NCI-H1436 (cell line): ENCODE measurements at regions not wholly inside any gene's neighbourhood (a gene's known extent, or its start where the extent isn't known, plus 50 kb on each side); places are given as distances from the start of the nearest gene placed in this dataset.
"Not testable (repeated sequence)": the region's sequence is repeated elsewhere in the genome, so short reads cannot be mapped to it uniquely, and the experiment has no call there.

Experiments
- DNase-seq: peaks from one replicate; lab custom pipeline; 2025; lab: John Stamatoyannopoulos, UW

DNA sequence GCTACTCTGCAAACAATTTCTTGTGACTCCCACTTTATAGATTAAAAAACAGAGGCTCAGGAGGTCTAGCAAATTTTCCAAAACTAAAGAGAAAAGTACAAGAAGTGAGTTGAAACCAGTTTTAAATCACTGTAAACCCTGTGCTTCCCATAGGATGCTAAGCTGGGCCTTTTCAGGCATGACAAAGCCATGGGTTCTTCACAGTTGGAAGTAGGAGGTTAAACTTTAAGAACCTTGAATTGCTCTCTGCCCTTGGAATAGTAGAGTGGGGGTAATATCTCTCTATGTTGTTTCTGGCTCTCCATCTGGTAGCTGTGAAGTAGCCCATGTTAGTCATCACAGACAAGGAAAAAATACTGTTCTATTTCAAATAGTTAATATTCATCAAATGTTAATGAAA is 193.6 kb upstream of the SATB1 start:
- DNase-seq, result no peak

DNA sequence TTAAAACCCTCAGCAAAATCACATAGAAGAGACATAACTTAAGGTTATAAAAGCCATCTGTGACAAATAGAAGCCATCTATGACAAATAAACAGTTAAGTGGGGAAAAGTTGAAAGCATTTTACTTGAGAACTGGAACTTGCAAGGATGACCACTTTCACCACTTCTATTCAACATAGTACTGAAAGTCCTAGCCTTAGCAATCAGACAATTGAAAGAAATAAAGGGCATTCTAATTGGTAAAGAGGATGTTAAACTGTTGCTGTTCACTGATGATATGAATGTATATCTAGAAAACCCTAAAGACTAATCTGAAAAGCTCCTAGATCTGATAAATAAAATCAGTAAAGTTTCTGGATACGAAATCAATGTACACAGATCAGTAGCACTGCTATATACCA is 186.9 kb upstream of the SATB1 start:
- no peak for DNase-seq

DNA sequence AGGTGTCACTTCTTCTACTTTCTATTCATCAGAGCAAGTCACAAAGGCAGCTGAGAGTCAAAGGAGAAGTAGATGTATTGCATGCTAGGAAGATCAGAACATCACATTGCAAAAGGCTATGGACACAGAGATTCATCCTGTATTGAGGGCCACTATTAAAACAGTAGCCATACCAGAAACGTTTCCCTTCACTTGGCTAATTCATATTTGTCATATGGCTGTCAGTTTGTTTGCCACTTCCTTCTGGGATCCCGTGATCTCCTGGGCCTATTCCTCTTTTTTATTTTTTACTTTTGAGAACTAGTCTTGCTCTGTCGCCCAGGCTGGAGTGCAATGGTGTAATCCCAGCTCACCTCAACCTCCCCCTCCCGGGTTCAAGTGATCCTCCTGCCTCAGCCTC is 184.0 kb upstream of the SATB1 start:
- no peak for DNase-seq

DNA sequence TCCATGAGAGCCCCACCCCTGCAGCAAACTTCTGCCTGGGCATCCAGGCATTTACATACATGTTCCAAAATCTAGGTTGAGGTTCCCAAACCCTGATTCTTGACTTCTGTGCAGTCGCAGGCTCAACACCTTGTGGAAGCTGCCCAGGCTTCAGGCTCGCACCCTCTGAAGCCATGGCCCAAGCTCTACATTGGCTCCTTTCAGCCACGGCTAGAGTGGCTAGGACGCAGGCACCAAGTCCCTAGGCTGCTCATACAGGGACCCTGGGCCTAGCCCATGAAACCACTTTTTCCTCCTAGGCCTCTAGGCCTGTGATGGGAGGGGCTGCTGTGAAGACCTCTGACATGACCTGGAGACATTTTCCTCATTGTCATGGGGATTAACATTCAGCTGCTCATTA is 172.8 kb upstream of the SATB1 start:
- no peak for DNase-seq

DNA sequence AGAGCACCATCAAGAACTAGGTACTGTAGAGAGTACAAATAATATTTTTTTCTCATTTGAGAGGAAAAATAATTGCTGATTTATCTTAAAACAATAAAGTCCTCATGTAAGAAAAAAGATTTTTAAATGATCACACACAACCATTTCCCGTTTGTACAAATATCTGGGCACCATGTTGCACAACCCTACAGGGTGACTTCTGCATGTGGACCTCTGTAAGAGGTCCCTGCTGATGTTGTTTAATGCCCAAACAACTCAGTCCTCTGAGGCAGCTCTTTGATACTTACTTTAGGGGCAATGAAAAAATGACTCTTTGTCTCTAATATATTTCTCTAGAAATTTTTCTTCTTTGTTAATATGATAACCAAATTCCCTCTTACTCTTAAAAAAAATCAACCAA is 168.1 kb upstream of the SATB1 start:
- no peak for DNase-seq

DNA sequence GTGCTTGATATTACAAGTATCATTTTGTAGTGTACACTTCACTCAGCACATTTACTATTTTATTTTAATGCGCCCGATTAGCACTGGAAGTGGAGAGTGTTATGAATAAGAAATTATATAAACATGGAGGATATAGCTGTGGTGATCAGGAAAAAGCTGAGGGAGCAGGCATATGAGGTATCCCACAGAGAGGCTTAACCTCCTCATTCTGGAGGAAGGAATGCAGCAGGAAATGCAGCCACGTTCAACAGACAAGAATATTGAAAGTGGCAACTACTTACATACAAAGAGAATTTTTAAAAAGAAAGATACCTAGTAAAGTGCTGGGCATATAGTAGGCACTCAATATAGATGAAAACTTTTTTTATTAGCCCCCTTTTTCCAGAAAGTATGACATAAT is 166.0 kb upstream of the SATB1 start:
- no peak for DNase-seq

DNA sequence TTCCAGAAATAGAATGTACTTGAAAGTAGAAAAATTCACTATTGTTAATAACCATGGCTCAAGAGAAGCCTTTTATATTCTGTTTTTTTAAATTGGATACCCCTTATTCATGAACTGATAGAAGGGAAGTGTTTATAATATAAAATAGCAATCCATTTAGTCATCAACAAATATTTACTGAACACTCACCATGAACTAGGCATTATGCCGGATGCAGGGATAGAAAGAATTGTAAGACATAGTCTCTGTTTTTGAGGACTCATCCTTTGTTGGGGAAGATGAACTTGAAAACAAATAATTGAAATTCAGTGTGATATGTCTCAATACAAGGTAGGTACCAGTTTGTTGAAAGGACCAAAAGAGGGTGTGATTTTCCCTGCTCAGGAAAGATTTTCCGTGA is 160.9 kb upstream of the SATB1 start:
- no peak for DNase-seq

DNA sequence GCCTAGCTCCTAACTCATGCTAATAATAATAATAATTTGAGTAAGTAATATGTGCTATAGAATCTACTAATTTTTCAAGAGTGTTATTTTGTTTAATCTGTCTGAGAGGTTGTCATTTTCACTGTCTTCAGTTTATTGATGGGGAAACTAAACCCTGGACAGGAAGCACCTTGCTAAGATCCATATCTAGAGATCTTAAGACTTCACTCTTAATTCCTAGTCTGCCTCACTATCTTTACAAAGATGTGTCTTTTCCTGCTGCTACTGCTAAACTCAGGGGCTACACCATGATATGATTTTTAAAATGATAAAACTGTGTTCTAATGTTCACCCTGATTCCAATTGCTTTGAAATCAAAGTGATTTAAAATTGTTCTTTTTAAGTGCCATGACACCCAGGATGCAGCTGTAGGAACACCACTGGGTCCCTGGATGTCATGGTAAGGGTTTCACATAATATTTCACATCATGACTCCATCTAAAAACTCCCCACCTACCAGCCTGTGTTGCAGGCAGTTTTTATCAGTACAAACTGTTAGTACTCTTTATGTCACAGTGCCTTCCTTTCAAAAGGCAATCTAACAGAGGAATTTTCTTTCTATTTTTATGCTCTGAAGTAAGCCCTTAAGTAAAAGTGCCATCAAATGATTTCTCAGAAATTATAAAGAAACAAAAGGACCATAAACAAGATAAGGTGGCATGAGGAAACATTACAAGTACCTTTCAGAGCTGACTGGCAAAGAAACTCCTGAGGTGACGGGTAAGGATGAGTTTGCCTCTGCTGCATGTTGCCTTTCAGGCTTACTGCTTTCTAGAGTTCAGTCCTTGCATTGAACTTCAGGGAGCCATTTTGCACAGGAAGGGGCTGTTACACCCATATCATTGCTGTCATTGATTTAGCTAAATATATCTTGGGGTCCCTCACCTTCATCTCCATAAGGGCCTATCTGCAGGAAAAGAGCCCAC is 160.1 kb upstream of the SATB1 start:
- DNase-seq, result no peak

DNA sequence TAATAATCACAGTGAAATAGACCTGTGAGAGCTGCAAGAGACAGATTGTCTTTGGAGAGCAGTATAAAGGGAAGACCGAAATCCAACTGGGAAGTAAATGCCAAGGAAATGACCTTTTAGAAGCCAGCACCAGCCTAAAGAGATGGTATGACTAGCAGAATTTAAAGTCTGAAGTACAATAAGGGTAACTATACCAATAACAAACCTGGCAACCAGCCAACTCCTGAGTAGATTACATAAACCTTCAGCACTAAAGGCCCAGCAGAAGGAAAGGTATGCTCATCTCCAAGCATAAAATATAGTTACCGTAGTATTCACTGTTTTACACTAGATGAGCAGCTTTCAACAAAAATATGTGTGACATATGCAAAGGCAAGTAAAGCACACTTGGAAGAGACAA is 155.1 kb upstream of the SATB1 start:
- peak; percentile 32 for DNase-seq

DNA sequence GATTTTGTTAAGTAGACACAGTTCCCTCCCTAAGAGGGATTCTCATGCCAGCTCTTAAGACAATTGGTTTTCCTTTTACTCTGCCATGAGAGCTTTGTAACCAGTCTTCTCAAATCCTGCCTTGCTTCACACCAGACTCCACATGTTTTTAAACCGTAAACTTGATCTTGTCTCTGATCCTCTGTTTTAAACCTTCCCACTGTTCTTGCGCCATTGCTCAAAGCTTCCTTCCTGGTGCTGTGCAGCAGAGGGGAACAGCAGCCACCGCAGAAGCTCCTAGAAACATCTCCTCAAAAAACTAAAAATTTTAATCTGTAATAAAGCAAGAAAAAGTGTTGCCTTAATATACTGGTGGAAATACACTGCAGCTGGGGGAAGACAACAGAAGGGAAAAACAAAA is 154.5 kb upstream of the SATB1 start:
- no peak for DNase-seq

DNA sequence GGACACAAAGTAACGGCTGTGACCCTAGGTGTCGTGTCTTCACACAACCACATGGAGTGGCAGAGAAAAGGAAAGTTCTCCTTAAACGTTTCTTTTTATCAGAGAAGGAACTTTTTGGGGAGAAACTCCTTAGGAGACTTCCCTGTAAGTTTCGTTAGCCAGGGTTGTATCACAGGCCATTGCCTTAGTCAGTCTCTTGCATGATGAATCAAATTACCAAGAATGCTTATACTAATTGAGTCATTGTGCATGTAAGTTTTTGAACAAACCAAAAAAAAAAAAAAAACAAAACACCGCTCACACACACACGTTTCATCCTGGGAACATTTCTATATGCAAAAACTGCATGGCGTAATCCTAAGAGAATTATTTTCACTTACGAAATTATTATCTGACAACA is 150.4 kb upstream of the SATB1 start:
- DNase-seq, result no peak

DNA sequence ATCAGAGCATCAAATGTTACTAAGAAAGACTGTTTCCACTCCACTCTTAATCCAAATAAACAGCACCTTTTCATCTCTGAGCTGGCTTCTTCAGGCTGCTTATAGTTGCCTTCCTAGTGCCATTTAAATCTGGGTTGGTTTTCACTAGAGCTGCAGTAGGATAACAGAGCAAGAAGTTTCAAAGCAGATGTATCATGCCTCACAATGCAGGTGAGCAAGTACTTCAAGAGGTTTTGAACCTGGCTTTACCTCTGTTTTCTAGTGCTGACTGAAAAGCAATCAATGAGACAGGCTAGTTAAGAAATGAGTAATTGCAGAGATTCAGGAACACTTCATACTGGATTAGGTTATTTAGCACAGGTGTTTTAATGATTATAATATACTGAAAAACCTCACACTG is 147.7 kb upstream of the SATB1 start:
- DNase-seq, result no peak

DNA sequence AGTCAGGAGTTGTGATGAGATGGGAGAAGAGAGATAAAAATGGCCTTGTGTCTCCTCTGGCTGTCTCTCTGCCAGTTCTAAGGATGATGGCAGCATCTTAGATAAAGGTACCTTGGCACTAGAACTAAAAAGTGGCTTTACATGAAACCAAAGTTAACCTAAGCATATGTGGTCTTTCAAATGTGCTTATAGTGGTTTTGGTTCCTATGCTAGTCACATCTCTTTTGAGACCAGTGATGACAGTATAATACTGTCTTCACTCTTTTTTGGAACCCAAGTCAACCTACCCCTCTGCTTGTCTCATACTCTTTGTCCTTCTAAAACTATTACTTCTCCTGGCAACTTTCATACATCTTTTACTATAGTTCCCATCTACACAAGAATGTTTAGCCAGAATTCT is 142.2 kb upstream of the SATB1 start:
- no peak for DNase-seq

DNA sequence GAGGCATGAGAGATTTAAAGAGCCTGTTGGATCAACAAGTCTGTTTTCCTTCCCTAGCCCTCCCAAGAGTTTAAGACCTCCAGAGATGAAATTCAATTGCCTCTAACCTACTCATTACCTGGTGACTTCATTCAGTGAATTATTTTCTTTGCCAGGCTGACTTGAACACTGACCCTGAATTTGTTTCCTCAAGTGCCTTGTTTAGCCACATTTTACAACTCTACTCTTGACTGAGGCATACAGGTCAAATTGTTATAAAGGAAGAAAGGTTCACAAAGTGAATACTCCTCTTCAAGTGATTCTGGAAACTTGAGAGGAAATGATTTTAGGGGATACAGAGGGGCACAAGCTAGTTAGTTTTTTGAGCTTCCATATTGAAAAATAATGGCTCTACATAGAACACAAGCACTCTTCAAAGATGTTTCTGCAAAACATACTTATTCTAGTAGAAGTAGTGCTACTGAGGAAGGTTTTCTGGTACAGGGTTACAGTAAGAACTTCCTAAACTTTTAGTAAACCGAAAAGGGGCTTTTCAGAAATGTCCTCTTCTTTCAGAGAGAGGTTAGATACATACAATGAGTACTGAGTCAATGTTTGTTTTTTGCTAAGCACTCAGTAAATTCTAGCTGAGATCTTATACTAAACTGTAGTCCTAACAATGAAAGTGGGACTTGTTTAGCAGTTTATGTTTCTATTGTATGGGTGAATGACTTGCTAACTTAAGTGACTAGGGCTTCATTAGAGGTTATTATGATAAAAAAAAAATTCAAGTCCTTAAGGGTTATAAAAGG is 137.4 kb upstream of the SATB1 start:
- no peak for DNase-seq

DNA sequence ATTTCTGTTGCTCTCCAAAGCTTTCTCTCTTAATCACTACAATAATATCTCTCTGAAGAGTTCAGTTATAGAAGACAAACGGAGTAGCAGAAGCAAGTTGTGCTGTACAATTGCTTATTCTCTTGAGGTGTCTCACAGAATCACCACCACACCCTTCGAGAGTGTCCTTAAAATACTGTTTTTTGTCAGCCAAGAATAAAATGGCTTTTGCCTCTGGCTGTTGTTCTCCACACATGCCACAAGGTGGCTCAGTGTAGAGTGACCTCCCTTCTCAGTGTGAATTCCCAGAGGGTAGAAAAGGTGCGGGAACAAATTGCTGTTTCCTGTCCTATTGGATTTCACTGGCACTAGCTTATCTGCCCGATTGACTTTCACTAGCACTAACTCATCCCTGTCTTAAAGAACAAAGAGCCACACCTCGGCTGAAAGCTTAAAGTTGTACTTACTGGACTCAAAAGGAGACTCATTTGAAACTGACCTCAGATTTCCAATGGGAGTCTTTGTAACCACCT is 134.2 kb upstream of the SATB1 start:
- DNase-seq, result no peak

DNA sequence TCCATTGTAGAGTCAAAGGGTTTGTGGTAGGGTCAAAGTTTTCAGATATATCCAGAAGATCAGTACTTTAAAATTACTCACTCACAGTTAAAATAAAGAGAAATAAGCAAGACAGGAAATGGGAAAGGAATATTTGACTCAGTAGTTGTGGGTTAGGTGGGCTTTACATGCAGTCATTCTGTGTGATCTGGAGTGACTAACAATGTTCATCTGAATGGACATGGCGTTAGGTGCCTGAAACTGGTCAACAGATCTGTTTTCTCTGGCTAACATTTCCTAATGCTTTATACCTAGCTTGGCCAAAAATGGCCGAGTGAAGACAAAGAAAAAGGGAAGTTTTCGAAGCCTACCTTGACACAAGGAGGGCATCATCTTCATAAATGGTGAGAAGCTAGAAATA is 133.4 kb upstream of the SATB1 start:
- no peak for DNase-seq

DNA sequence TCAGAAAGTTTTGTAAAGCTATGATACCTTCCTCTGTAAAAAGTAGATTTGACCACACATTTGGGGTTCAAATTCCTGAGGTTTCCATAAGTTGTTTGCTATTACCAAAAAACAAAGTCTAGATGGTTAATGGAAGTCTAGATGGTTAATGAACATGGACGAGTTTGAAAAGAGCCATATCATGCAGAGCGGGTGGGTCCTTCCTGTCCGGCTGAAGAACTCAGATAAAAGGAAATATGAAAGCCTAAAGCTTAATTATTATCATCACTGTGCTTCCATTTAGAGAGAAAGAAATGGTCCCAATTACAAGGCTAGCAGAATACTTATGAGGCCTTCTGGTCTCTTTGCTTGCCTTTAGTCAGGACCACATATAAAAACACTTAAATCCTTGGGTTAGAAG is 132.1 kb upstream of the SATB1 start:
- DNase-seq, result no peak

DNA sequence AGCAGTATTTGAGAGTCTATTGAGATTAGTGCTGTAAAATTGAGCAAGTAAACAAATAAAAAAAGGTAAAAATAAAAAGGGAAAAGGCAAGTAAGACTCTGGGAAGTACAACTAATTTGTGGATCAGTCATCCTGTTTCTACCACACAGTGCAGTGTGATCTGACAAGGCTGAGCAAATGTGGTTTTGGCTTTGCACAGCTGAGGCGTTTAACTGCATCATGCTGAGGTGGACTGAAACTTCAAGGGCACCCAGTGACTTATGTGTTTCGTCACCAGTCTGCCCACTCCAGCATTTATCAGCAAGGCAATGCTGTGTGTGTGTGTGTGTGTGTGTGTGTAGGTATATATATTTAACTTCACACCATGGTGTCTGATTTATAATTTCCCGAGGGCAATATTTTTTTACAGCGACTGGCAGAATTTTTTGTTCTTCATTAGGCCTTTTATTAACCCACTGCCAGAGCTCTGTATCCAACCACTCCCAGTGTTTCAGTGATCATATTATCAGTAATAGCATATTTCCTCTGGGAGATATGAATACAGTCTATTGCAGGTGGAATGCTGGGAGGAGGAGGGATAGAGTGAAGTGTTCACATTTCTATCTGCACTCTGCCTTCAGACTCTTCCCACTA is 131.5 kb upstream of the SATB1 start:
- DNase-seq, result no peak

DNA sequence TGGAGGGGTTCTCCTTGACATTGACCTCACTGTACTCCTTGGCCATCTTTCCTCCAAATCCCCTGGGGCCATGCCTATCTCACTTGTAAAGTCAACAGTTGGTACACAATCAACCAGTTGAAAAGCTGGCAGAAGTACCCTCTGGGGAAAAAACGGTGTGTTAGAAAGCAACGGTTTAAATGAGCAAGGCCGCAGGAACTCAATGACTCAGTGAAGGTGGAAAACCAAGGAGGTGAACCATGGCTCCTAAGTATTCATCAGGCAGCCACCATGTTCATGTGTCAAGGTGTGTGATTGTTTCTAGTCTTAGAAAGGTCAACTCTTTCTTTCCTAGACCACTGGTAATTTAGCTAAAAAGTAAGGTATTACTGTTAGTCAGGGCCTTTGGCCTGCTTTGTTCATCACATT is 130.9 kb upstream of the SATB1 start:
- DNase-seq, result no peak

DNA sequence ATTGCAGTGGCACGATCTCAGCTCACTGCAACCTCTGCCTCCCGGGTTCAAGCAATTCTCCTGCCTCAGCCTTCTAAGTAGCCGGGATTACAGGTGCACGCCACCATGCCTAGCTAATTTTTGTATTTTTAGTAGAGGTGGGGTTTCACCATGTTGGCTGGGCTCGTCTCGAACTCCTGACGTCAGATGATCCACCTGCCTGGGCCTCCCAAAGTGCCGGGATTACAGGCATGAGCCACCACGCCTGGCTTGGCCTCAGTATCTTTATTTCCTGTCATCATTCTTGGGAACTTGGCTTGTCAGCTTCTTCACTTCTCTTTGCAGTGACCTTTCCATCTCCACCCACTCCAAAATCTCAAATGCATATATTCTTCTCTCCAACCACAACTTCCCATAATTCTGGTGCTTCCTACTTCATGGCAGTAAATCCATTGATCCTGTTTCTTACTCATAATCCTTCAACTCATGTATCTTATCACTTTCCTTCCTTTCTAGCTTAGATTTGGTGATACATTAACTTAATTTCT is 127.5 kb upstream of the SATB1 start:
- DNase-seq, result not testable (repeated sequence)

DNA sequence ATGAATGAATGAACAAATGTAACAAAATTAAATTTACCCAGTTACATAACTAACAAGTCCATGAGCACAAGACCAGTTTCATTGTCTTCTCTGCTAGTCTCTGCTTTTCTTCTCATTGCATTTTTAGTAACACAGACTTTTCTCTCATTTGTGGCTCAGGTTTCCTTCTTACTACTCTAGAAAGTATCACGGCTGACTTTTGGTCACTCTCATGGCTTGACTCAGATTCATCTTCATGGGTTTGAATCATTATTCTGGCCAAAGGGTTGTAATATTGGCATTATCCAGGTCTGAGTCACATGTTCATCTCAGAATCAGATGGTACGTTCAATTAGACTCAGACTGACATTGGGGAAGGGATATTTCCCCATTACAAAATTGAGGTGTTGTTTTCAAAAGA is 121.5 kb upstream of the SATB1 start:
- DNase-seq, result no peak

DNA sequence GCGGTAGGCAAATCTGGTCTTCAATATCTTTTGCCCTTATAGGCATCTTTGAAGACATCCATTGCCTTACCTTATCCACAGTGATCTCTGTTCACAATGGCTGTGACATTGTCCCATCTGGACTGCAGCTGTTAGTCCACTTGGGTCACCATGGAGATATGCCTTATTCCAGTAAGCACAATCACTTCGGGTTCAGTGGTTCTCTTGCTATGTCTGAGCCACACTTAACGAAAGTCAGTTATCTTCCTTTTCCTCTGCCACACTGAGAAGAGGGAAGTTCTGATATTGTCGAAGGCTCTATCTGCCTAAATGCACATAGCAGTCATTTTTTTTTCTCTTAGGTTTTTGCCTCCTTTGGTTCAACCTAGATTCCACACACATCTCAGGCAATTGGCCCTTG is 119.0 kb upstream of the SATB1 start:
- no peak for DNase-seq
